CD4-positive, alpha-beta T cell (primary cell): ENCODE measurements at regions not wholly inside any gene's neighbourhood (a gene's known extent, or its start where the extent isn't known, plus 50 kb on each side); places are given as distances from the start of the nearest gene placed in this dataset.

ENCODE experiments used
- ATAC-seq: fragments of 200-7000 bp; cut with Tn5 transposase; one replicate; pipeline ENCODE4 v1.10.0; 2022; ENCODE audit warnings: mild to moderate bottlenecking; ENCODE audit not compliant: poor library complexity
- CTCF ChIA-PET: fragments of 350-600 bp; sonication (Branson Sonifier 250); formaldehyde crosslinking; loops from one replicate; lab custom pipeline; 2021; ENCODE audit warnings: antibody characterized with exemption, inconsistent platforms; lab: Charles Lee
- POLR2A ChIA-PET: fragments of 350-600 bp; sonication (Branson Sonifier 250); formaldehyde crosslinking; loops from one replicate; lab custom pipeline; 2021; ENCODE audit warnings: antibody characterized with exemption, inconsistent platforms; lab: Charles Lee
- DNase-seq, 14 experiments: peaks; one replicate each; pipeline ENCODE4 v3.0.0-alpha.2; 2013 to 2020; ENCODE audit warnings: mixed read lengths in 2 of 14
- H3K27ac ChIP-seq, 2 donors: one replicate each; pipeline versions ENCODE4 v1.5.1 to v1.7.0; 2013; ENCODE audit warnings: low read length in 2 of 2, low read depth in 1 of 2, mild to moderate bottlenecking in 1 of 2
- H3K27me3 ChIP-seq, 2 experiments: 1 replicate in 1 of 2; 2 replicates in 1 of 2; pipeline versions ENCODE4 v1.6.1 to v1.7.0; 2013; ENCODE audit warnings: low read length in 2 of 2, control low read depth in 1 of 2, mild to moderate bottlenecking in 1 of 2, moderate library complexity in 1 of 2; ENCODE audit not compliant: insufficient read depth in 2 of 2, control insufficient read depth in 1 of 2
- H3K36me3 ChIP-seq: one replicate; pipeline ENCODE4 v1.6.1; 2013; ENCODE audit warnings: low read length, control low read depth; ENCODE audit not compliant: insufficient read depth
- H3K4me1 ChIP-seq: one replicate; pipeline ENCODE4 v1.6.1; 2013; ENCODE audit warnings: low read length, control low read depth; ENCODE audit not compliant: insufficient read depth
- H3K4me3 ChIP-seq: one replicate; pipeline ENCODE4 v1.5.1; 2013; ENCODE audit warnings: mild to moderate bottlenecking, low read length, moderate library complexity
- H3K9me3 ChIP-seq, 2 experiments: 1 replicate in 1 of 2; 2 replicates in 1 of 2; pipeline versions ENCODE4 v1.6.1 to v1.7.0; 2013; ENCODE audit warnings: low read length in 2 of 2, mild to moderate bottlenecking in 2 of 2, control low read depth in 1 of 2, moderate library complexity in 1 of 2; ENCODE audit not compliant: control insufficient read depth in 1 of 2, insufficient read depth in 1 of 2
- H3K27ac Mint-ChIP-seq: one replicate; pipeline ENCODE4 v1.8.0; 2020; ENCODE audit warnings: mixed read lengths
- H3K27me3 Mint-ChIP-seq: one replicate; pipeline ENCODE4 v1.8.0; 2021; ENCODE audit warnings: mixed read lengths
- H3K36me3 Mint-ChIP-seq: one replicate; pipeline ENCODE4 v1.8.0; 2021; ENCODE audit warnings: low read depth, mixed read lengths
- H3K4me1 Mint-ChIP-seq: one replicate; pipeline ENCODE4 v1.8.0; 2021; ENCODE audit warnings: low read depth, mixed read lengths
- H3K4me3 Mint-ChIP-seq: one replicate; pipeline ENCODE4 v1.8.0; 2020; ENCODE audit warnings: mild to moderate bottlenecking, mixed read lengths
- H3K9me3 Mint-ChIP-seq: one replicate; pipeline ENCODE4 v1.8.0; 2020; ENCODE audit warnings: mixed read lengths
- intact Hi-C, 2 experiments: fragments of 100-400 bp; cut with DNase I in 1 of 2; cut with micrococcal nuclease in 1 of 2; formaldehyde crosslinking; loops; one replicate each; pipeline versions ENCODE4 v1.15.1 to v1.9.0; 2023 to 2025; cut with DNase I, micrococcal nuclease
- TF ChIP-seq, protein P1 (sequence below): fragments of 200-600 bp; IDR thresholded peaks from one replicate; pipeline ENCODE4 v1.8.0; 2022; ENCODE audit warnings: antibody characterized with exemption, mild to moderate bottlenecking

DNA sequence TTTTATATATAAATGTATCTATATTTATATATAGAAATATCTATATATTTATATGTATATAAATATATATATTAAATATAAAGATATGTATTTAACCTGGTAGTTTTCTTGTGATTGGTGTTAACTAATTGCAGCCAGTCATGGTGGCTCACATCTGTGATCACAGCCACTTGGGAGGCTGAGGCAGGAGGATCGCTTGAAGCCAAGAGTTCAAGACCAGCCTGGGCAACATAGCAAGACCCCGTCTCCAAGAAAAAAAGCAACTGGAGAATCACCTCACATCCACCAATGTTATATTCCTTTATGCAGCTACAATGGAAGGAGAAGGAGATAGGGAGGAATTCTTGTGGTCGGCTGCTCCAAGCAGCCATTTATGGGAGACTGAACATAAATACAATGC is 224.9 kb downstream of the BAMBI start:
- Histone ChIP-seq H3K4me1 (no peaks in the 10 kb centered on the region), H3K36me3 (no peaks in the 10 kb centered on the region), H3K9me3 (no peaks in the 10 kb centered on the region), H3K4me3 (no peak overlapping the region), H3K27me3 (no peaks in the 10 kb centered on the region), H3K27ac (no peak overlapping the region)
- no peak for ATAC-seq
- Mint-ChIP-seq H3K36me3 (no peaks in the 10 kb centered on the region), H3K27ac (no peak overlapping the region), H3K27me3 (no peaks in the 10 kb centered on the region), H3K9me3 (peaks cover 1% of the 10 kb centered on the region), H3K4me3 (no peak overlapping the region), H3K4me1 (no peaks in the 10 kb centered on the region)
- DNase-seq: no peak
- TF ChIP-seq, protein P1, sequence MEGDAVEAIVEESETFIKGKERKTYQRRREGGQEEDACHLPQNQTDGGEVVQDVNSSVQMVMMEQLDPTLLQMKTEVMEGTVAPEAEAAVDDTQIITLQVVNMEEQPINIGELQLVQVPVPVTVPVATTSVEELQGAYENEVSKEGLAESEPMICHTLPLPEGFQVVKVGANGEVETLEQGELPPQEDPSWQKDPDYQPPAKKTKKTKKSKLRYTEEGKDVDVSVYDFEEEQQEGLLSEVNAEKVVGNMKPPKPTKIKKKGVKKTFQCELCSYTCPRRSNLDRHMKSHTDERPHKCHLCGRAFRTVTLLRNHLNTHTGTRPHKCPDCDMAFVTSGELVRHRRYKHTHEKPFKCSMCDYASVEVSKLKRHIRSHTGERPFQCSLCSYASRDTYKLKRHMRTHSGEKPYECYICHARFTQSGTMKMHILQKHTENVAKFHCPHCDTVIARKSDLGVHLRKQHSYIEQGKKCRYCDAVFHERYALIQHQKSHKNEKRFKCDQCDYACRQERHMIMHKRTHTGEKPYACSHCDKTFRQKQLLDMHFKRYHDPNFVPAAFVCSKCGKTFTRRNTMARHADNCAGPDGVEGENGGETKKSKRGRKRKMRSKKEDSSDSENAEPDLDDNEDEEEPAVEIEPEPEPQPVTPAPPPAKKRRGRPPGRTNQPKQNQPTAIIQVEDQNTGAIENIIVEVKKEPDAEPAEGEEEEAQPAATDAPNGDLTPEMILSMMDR: no peak
- intact Hi-C loops: no loop called here
- ChIA-PET POLR2A (no interaction called here), CTCF (no interaction called here)

DNA sequence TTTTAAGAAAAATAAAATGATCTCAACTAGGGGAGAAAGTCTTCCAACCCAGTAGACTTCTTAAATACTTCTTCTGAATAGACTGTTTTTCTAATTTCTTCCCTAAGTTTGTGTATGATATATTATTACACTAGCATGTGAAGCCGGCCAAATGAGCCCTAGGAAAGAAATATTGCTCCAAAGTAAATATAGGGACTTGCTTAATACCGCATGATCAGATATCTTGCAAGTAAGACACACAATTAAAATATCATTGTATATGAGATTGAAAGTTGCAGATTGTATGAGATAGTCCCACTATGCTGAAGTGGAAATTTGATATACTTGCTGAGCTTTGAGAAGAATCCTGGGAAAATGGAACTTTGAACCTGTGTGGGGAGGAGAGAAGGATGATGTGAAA is 225.7 kb downstream of the BAMBI start:
- Mint-ChIP-seq H3K36me3 (no peaks in the 10 kb centered on the region), H3K4me1 (no peaks in the 10 kb centered on the region), H3K4me3 (no peak overlapping the region), H3K27ac (no peak overlapping the region), H3K27me3 (no peaks in the 10 kb centered on the region), H3K9me3 (no peaks in the 10 kb centered on the region)
- no peak overlapping the region for H3K27ac ChIP-seq
- ChIA-PET CTCF (no interaction called here), POLR2A (no interaction called here)
- H3K9me3 ChIP-seq: no peaks in the 10 kb centered on the region
- no peaks in the 10 kb centered on the region for H3K4me1 ChIP-seq
- H3K4me3 ChIP-seq: no peak overlapping the region
- TF ChIP-seq, protein P1: no peak
- intact Hi-C loops: no loop called here
- H3K36me3 ChIP-seq: no peaks in the 10 kb centered on the region
- DNase-seq (no peak), ATAC-seq (no peak)
- no peaks in the 10 kb centered on the region for H3K27me3 ChIP-seq

DNA sequence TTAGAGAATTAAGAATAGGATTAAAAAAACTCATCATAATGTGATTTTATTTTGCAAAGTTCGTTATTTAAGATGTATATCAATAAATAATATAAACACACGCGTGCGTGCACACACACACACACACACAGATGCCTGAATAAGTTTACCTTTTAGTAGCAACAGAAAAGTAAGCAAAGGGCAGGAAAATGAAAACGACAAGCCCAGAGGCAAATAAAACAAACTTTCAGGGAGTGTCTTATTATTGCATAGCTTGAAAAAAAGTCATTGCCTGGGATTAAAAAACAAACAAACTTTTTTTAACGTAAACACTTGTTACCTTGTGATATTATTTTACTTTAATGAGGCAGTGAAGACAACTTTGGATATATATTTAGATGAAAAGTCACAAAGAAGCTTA is 226.4 kb downstream of the BAMBI start:
- DNase-seq: no peak
- Histone ChIP-seq H3K4me3 (no peak overlapping the region), H3K27me3 (no peaks in the 10 kb centered on the region), H3K4me1 (no peaks in the 10 kb centered on the region), H3K27ac (no peak overlapping the region), H3K9me3 (no peaks in the 10 kb centered on the region), H3K36me3 (no peaks in the 10 kb centered on the region)
- no peak for ATAC-seq
- no peaks in the 10 kb centered on the region for H3K4me1 Mint-ChIP-seq
- H3K4me3 Mint-ChIP-seq: no peak overlapping the region
- TF ChIP-seq, protein P1: no peak
- ChIA-PET CTCF (no interaction called here), POLR2A (no interaction called here)
- no peaks in the 10 kb centered on the region for H3K36me3 Mint-ChIP-seq
- H3K27ac Mint-ChIP-seq: no peak overlapping the region
- H3K9me3 Mint-ChIP-seq: no peaks in the 10 kb centered on the region
- intact Hi-C loops: no loop called here
- no peaks in the 10 kb centered on the region for H3K27me3 Mint-ChIP-seq
